K562 (cell line): ENCODE measurements at regions not wholly inside any gene's neighbourhood (a gene's known extent, or its start where the extent isn't known, plus 50 kb on each side); places are given as distances from the start of the nearest gene placed in this dataset.

Experiments
- GTF2F1 ChIP-seq: IDR thresholded peaks from 2 replicates; pipeline ENCODE4 v1.6.1; 2011; ENCODE audit warnings: low read depth, low read length, improper control_type of control experiment
- POLR2A ChIP-seq: fragments of 450-650 bp; conservative IDR thresholded peaks from 2 replicates; pipeline ENCODE4 v1.6.1; 2016
- RCOR1 ChIP-seq, 2 experiments: IDR thresholded peaks; 2 replicates each; pipeline ENCODE4 v1.6.1; 2012; ENCODE audit warnings: low read depth in 2 of 2, low read length in 2 of 2, borderline replicate concordance in 1 of 2, improper control_type of control experiment in 1 of 2
- RNF2 ChIP-seq: sonication (generic); IDR thresholded peaks from 2 replicates; pipeline ENCODE4 v1.6.1; 2016
- ZNF224 ChIP-seq: sonication (generic); formaldehyde crosslinking; IDR thresholded peaks from 2 replicates; pipeline ENCODE4 v1.8.0; 2022; ENCODE audit warnings: mild to moderate bottlenecking, missing genetic modification reagents
- ZNF551 ChIP-seq: fragments of 250-450 bp; sonication (Bioruptor Pico); IDR thresholded peaks from 2 replicates; pipeline ENCODE4 v1.5.0; 2021; ENCODE audit warnings: mild to moderate bottlenecking, moderate library complexity

GRCh38 chr4:153114771-153115321 is 89.4 kb upstream of the TRIM2 start:
- no peak for TF ChIP-seq RNF2
- no peak for TF ChIP-seq RCOR1 (IDR thresholded peaks at IDR 0.05; ENCODE audit: borderline replicate concordance in 1 of 2, low read depth in 2 of 2, low read length in 2 of 2)
- no peak for TF ChIP-seq POLR2A
- TF ChIP-seq GTF2F1, result no peak
- no peak for TF ChIP-seq ZNF551 (CRISPR knock-in tag)
- no peak for TF ChIP-seq ZNF224 (CRISPR knock-in tag)
